ENCODE measurements at regions not wholly inside any gene's neighbourhood (a gene's known extent, or its start where the extent isn't known, plus 50 kb on each side); places are given as distances from the start of the nearest gene placed in this dataset.

DNA sequence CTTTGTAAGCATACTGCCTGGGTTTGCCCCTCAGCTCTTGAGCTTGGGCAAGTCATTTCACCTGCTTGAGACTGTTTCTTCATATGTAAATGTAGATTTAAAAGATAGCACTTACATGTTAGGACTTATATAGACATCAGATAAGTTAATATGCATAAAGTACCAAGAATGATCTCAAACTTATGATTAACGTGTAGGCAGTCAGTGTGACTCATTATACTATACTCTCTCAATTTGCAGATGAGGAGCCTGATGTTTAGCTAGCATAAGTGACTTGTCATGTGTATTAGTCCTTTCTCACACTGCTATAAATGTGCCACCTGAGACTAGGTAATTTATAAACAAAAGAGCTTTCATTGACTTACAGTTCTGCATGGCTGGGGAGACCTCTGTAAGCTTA, 690.5 kb downstream of the KCNJ2 start (continued):
- no peak for TF ChIP-seq SP4 (IDR thresholded peaks at IDR 0.05; ENCODE audit: low read length)
- no peak for TF ChIP-seq ASH2L (IDR thresholded peaks at IDR 0.05; ENCODE audit: low read length)
- no peak for TF ChIP-seq RBBP5 (IDR thresholded peaks at IDR 0.05; ENCODE audit: borderline replicate concordance, low read depth, low read length)
- no peak for TF ChIP-seq JUND (IDR thresholded peaks at IDR 0.05; ENCODE audit: low read length)
- no peak for TF ChIP-seq EGR1 (IDR thresholded peaks at IDR 0.05; ENCODE audit: borderline replicate concordance, low read depth, low read length)
- no peak for TF ChIP-seq CBX8 (IDR thresholded peaks at IDR 0.05; ENCODE audit: borderline replicate concordance, low read depth, low read length)
- TF ChIP-seq HDAC6 (IDR thresholded peaks at IDR 0.05; ENCODE audit: low read depth, low read length), result no peak
